ENCODE measurements at regions not wholly inside any gene's neighbourhood (a gene's known extent, or its start where the extent isn't known, plus 50 kb on each side); places are given as distances from the start of the nearest gene placed in this dataset.
"Not testable (repeated sequence)": the region's sequence is repeated elsewhere in the genome, so short reads cannot be mapped to it uniquely, and the experiment has no call there.

- ChIA-PET POLR2A (interaction anchor here (1.1 kb wide), 1 partner anchor 146 kb away, joined by 5 read pairs; no protein-coding TSS in a partner anchor), CTCF (interaction anchor here (1.0 kb wide), 1 partner anchor 14 kb away, joined by 4 read pairs; no protein-coding TSS in a partner anchor)
- TF ChIP-seq HDGF (IDR thresholded peaks at IDR 0.05; ENCODE audit: borderline replicate concordance) (no peak), NFRKB (IDR thresholded peaks at IDR 0.05) (no peak), FOXA1 (IDR thresholded peaks at IDR 0.05) (no peak), PKNOX1 (IDR thresholded peaks at IDR 0.05) (no peak), ELF4 (IDR thresholded peaks at IDR 0.05) (no peak), TARDBP (IDR thresholded peaks at IDR 0.05) (no peak), SP1 (IDR thresholded peaks at IDR 0.05) (no peak), SUZ12 (IDR thresholded peaks at IDR 0.05) (no peak)
- no peak for DNase-seq (ENCODE audit: extremely low spot score)
These were observed 90.9 kb downstream of the HNRNPD start for GRCh38 chr4:82282875-82283274.

- DNase-seq (ENCODE audit: extremely low spot score); CTCF ChIA-PET: not testable (repeated sequence)
These were observed 94.2 kb downstream of the HNRNPD start for GRCh38 chr4:82279550-82279949.

GRCh38 chr4:82276332-82276640, 97.5 kb downstream of the HNRNPD start:
- no peak for TF ChIP-seq CTBP1 (IDR thresholded peaks at IDR 0.05; ENCODE audit: borderline replicate concordance)
- no peak for TF ChIP-seq PKNOX1 (IDR thresholded peaks at IDR 0.05)
- TF ChIP-seq L3MBTL2 (conservative IDR thresholded peaks at IDR 0.05) = no peak
- TF ChIP-seq BHLHE40 (IDR thresholded peaks at IDR 0.05; ENCODE audit: borderline replicate concordance) = no peak
- no peak for TF ChIP-seq HDGF (IDR thresholded peaks at IDR 0.05; ENCODE audit: borderline replicate concordance)
- TF ChIP-seq TARDBP (IDR thresholded peaks at IDR 0.05) = no peak
- TF ChIP-seq ELF4 (IDR thresholded peaks at IDR 0.05) = no peak
- no peak for TF ChIP-seq SP1 (IDR thresholded peaks at IDR 0.05)
- no peak for DNase-seq (ENCODE audit: extremely low spot score)
- ChIA-PET CTCF (no interaction called here), POLR2A (no interaction called here)

More at GRCh38 chr4:82279550-82279949, 94.2 kb downstream of the HNRNPD start:
- POLR2A ChIA-PET = not testable (repeated sequence)

DNA sequence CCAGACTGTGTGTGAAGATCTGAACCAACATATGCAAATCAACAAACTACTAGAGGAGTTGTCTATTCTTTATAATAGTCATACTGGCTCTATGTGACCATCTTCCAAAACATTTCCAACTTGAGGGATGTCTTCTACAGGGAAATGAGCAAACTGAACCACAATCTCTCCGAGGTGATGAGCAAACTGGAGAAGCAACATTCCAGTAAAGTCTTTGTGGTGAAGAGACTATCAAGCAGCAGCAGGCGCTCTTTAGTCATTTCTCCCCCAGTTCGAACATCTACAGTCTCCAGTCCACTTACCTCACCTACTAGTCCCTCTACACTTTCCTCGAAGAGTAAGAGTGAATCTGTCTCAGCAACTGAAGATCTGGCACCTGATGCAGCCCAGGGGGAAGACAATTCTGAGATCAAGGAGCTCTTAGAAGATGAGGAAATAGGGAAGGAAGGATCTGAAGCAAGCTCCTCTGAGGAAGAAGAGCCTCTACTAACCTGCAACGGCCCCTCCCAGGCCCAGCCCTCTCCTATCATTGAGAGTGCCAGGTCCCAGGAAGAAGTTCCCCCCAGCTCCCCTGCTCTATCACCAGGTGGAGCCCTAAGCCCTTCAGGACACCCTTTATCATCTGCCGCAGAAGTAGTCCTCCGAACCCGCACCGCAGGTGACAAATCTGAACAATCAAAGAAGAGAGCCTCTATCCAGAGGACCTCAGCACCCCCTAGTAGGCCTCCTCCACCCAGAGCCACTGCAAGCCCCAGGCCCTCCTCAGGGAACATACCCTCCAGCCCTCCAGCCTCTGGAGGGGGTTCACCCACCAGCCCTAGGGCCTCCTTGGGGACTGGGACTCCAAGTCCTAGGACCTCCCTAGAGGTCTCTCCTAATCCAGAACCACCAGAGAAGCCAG, 98.1 kb downstream of the HNRNPD start:
- no peak for DNase-seq (ENCODE audit: extremely low spot score)
- no peak for TF ChIP-seq FOXA1 (IDR thresholded peaks at IDR 0.05)
- TF ChIP-seq TARDBP (IDR thresholded peaks at IDR 0.05) = no peak
- TF ChIP-seq ZNF384 (IDR thresholded peaks at IDR 0.05) = no peak
- no peak for TF ChIP-seq SP1 (IDR thresholded peaks at IDR 0.05)
- TF ChIP-seq PKNOX1 (IDR thresholded peaks at IDR 0.05) = no peak
- TF ChIP-seq LEF1 (IDR thresholded peaks at IDR 0.05; ENCODE audit: borderline replicate concordance) = no peak
- no peak for TF ChIP-seq HDGF (IDR thresholded peaks at IDR 0.05; ENCODE audit: borderline replicate concordance)
- TF ChIP-seq SUZ12 (IDR thresholded peaks at IDR 0.05) = no peak
- TF ChIP-seq L3MBTL2 (conservative IDR thresholded peaks at IDR 0.05) = no peak
- TF ChIP-seq ARNT (IDR thresholded peaks at IDR 0.05) = no peak
- TF ChIP-seq NFRKB (IDR thresholded peaks at IDR 0.05) = no peak
- TF ChIP-seq FOXK2 (IDR thresholded peaks at IDR 0.05) = no peak
- TF ChIP-seq ELF4 (IDR thresholded peaks at IDR 0.05) = no peak
- ChIA-PET CTCF (no interaction called here), POLR2A (no interaction called here)

DNA sequence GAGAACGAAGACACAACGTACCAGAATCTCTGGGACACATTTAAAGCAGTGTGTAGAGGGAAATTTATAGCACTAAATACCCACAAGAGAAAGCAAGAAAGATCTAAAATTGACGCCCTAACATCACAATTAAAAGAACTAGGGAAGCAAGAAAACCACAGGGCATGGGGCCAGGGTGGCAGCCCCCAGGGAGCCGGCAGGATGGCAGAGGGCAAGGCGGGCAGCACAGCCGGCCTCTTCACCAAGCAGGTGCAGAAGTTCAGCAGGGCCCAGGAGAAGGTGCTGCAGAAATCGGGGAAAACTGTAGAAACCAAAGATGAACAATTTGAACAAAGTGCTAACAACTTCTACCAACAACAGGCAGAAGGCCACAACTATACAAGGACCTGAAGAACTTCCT, 99.1 kb downstream of the HNRNPD start:
- CTCF ChIA-PET; DNase-seq (ENCODE audit: extremely low spot score); POLR2A ChIA-PET: not testable (repeated sequence)

- CTCF ChIA-PET; DNase-seq (ENCODE audit: extremely low spot score); POLR2A ChIA-PET: not testable (repeated sequence)
These were observed 101.3 kb downstream of the HNRNPD start for GRCh38 chr4:82272523-82272922.

DNA sequence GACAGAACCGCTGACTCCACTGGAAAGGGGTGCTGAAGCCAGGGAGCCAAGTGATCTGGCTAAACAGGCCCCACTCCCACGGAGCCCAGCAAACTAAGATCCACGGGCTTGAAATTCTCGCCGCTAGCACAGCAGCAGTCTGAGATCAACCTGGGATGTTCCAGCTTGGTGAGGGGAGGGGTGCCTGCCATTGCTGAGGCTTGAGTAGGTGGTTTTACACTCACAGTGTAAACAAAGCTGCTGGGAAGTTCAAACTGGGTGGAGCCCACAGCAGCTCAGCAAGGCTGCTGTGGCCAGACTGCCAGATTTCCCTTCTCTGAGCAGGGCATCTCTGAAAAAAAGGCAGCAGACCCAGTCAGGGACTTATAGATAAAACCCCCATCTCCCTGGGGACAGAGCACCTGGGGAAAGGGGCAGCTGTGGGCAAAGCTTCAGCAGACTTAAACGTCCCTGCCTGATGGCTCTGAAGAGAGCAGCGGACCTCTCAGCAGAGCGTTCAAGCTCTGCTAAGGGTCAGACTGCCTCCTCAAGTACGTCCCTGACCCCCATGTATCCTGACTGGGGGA, 101.8 kb downstream of the HNRNPD start:
- POLR2A ChIA-PET, CTCF ChIA-PET: not testable (repeated sequence)

DNA sequence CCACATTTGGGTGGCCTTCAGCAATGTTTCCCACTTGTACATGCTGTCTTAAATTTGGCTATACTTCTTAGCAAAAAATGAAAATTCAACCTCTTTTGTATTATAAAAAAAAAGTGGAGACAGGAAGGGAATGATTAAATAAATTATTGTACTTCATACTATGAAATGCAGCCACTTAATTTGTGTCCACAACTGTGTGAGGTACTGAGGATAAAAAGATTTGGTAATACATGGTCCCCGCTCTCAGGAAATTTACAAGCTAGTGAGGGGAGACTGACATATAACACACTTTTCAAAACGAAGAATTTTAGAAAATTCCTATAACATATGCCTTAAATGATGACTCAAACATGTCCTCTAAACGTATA, 105.0 kb downstream of the HNRNPD start:
- ChIA-PET POLR2A (no interaction called here), CTCF (interaction anchor here (0.7 to 1.4 kb wide), 7 partner anchors 13 to 862 kb away, joined by 3 to 7 read pairs (median 4); no protein-coding TSS in a partner anchor)
- no peak for DNase-seq (ENCODE audit: extremely low spot score)
- TF ChIP-seq L3MBTL2 (conservative IDR thresholded peaks at IDR 0.05) (no peak), CTBP1 (IDR thresholded peaks at IDR 0.05; ENCODE audit: borderline replicate concordance) (no peak), PKNOX1 (IDR thresholded peaks at IDR 0.05) (no peak), FOXA1 (IDR thresholded peaks at IDR 0.05) (no peak)

More for the DNA sequence above, 101.8 kb downstream of the HNRNPD start:
- DNase-seq (ENCODE audit: extremely low spot score) = not testable (repeated sequence)

Measured in HEK293T (cell line).